ENCODE measurements at regions not wholly inside any gene's neighbourhood (a gene's known extent, or its start where the extent isn't known, plus 50 kb on each side); places are given as distances from the start of the nearest gene placed in this dataset.

- Histone ChIP-seq H3K9me2 (ENCODE audit: insufficient read depth) (peaks cover 14% of the 10 kb centered on the region; the same call in 1 of the 2 replicates), H3K4me1 (ENCODE audit: insufficient read depth) (no peaks in the 10 kb centered on the region), H4K20me1 (replicated peaks; ENCODE audit: insufficient read depth) (no peaks in the 10 kb centered on the region), H2AFZ (no peak overlapping the region), H3K4me3 (no peak overlapping the region), H3K4me2 (no peak overlapping the region), H3K36me3 (ENCODE audit: insufficient read depth) (no peaks in the 10 kb centered on the region), H3K27ac (ENCODE audit: low read depth) (no peak overlapping the region), H3F3A (replicated peaks; ENCODE audit: low read depth) (no peaks in the 10 kb centered on the region), H3K27me3 (ENCODE audit: insufficient read depth) (no peaks in the 10 kb centered on the region), H3K79me2 (replicated peaks; ENCODE audit: insufficient read depth) (no peaks in the 10 kb centered on the region)
- Mint-ChIP-seq H3K9me3 (no peaks in the 10 kb centered on the region), H3K4me3 (no peak overlapping the region), H3K27ac (no peak overlapping the region), H3K27me3 (ENCODE audit: insufficient read depth, low read depth, poor library complexity) (no peaks in the 10 kb centered on the region), H3K4me1 (no peaks in the 10 kb centered on the region; the same call in 2 of the 3 replicates), H3K36me3 (ENCODE audit: low read depth) (no peaks in the 10 kb centered on the region)
- DNase-seq (ENCODE audit: low spot score) (no peak), ATAC-seq (no peak)
- TF ChIP-seq POLR2AphosphoS5 (IDR thresholded peaks at IDR 0.05; ENCODE audit: low read depth) (no peak), ZNF462 (CRISPR knock-in tag; IDR thresholded peaks at IDR 0.05) (no peak)
Observed at GRCh38 chr3:61463191-61463590, 98.2 kb upstream of the PTPRG start.

- H3K4me2 ChIP-seq: no peak overlapping the region
- Mint-ChIP-seq H3K27me3 (ENCODE audit: insufficient read depth, low read depth, poor library complexity) (no peaks in the 10 kb centered on the region), H3K4me1 (no peaks in the 10 kb centered on the region; the same call in 2 of the 3 replicates), H3K27ac (no peak overlapping the region), H3K36me3 (ENCODE audit: low read depth) (no peaks in the 10 kb centered on the region), H3K4me3 (no peak overlapping the region), H3K9me3 (no peaks in the 10 kb centered on the region)
- no peaks in the 10 kb centered on the region for H3K4me1 ChIP-seq (ENCODE audit: insufficient read depth)
- no peaks in the 10 kb centered on the region for H3K27me3 ChIP-seq (ENCODE audit: insufficient read depth)
- peaks cover 7% of the 10 kb centered on the region; the same call in 1 of the 2 replicates for H3K9me2 ChIP-seq (ENCODE audit: insufficient read depth)
- no peaks in the 10 kb centered on the region for H4K20me1 ChIP-seq (replicated peaks; ENCODE audit: insufficient read depth)
- peak overlapping the region; percentile 58 for H2AFZ ChIP-seq
- no peak overlapping the region for H3K27ac ChIP-seq (ENCODE audit: low read depth)
- H3K79me2 ChIP-seq (replicated peaks; ENCODE audit: insufficient read depth): no peaks in the 10 kb centered on the region
- ATAC-seq: no peak
- no peak for DNase-seq (ENCODE audit: low spot score)
- H3F3A ChIP-seq (replicated peaks; ENCODE audit: low read depth): no peaks in the 10 kb centered on the region
- no peak overlapping the region for H3K4me3 ChIP-seq
- no peaks in the 10 kb centered on the region for H3K36me3 ChIP-seq (ENCODE audit: insufficient read depth)
- TF ChIP-seq CREB1 (CRISPR knock-in tag; IDR thresholded peaks at IDR 0.05; ENCODE audit: low read depth): no peak
- TF ChIP-seq POLR2AphosphoS5 (IDR thresholded peaks at IDR 0.05; ENCODE audit: low read depth): no peak
- TF ChIP-seq ETS1 (IDR thresholded peaks at IDR 0.05): no peak
- no peak for TF ChIP-seq REST (IDR thresholded peaks at IDR 0.05; ENCODE audit: unreplicated experiment)
- TF ChIP-seq ZNF114 (CRISPR knock-in tag; IDR thresholded peaks at IDR 0.05): no peak
- TF ChIP-seq EZH2phosphoT487 (IDR thresholded peaks at IDR 0.05; ENCODE audit: unreplicated experiment): no peak
Observed at GRCh38 chr3:61464518-61465140, 96.7 kb upstream of the PTPRG start.
